HG03045 (cell line): ENCODE measurements at regions not wholly inside any gene's neighbourhood (a gene's known extent, or its start where the extent isn't known, plus 50 kb on each side); places are given as distances from the start of the nearest gene placed in this dataset.
"Not testable (repeated sequence)": the region's sequence is repeated elsewhere in the genome, so short reads cannot be mapped to it uniquely, and the experiment has no call there.

Source experiments
- ATAC-seq: cut with Tn5 transposase; IDR thresholded peaks from one replicate; pipeline ENCODE4 v1.9.1; 2021; ENCODE audit warnings: mild to moderate bottlenecking, moderate library complexity; ENCODE audit not compliant: unreplicated experiment

- no peak for ATAC-seq
Measured at GRCh38 chrX:117843749-117844148, 272.9 kb downstream of the KLHL13 start.

- no peak for ATAC-seq
Measured at GRCh38 chrX:117840645-117841044, 276.0 kb downstream of the KLHL13 start.

GRCh38 chrX:117839544-117839943, 277.1 kb downstream of the KLHL13 start:
- no peak for ATAC-seq

- no peak for ATAC-seq
Measured at GRCh38 chrX:117838581-117839331, 277.9 kb downstream of the KLHL13 start.

GRCh38 chrX:117835034-117835433, 281.6 kb downstream of the KLHL13 start:
- ATAC-seq: no peak

GRCh38 chrX:117834076-117834475, 282.5 kb downstream of the KLHL13 start:
- ATAC-seq: no peak

GRCh38 chrX:117821472-117821871, 295.1 kb downstream of the KLHL13 start:
- ATAC-seq: not testable (repeated sequence)

- ATAC-seq: no peak
Measured at GRCh38 chrX:117808426-117808825, 308.2 kb downstream of the KLHL13 start.

- ATAC-seq: no peak
Measured at GRCh38 chrX:117803463-117803862, 313.1 kb downstream of the KLHL13 start.

- ATAC-seq: no peak
Measured at GRCh38 chrX:117788339-117788738, 328.3 kb downstream of the KLHL13 start.

- no peak for ATAC-seq
Measured at GRCh38 chrX:117771384-117771783, 345.2 kb downstream of the KLHL13 start.

- no peak for ATAC-seq
Measured at GRCh38 chrX:117768861-117769604, 347.6 kb downstream of the KLHL13 start.

GRCh38 chrX:117765211-117765610, 351.4 kb downstream of the KLHL13 start:
- no peak for ATAC-seq

- ATAC-seq: peak; percentile 65
Measured at GRCh38 chrX:117752745-117753144, 363.9 kb downstream of the KLHL13 start.

- ATAC-seq: no peak
Measured at GRCh38 chrX:117751155-117751554, 365.5 kb downstream of the KLHL13 start.

- no peak for ATAC-seq
Measured at GRCh38 chrX:117744958-117745357, 371.7 kb downstream of the KLHL13 start.

GRCh38 chrX:117743469-117744251, 372.9 kb downstream of the KLHL13 start:
- no peak for ATAC-seq

- no peak for ATAC-seq
Measured at GRCh38 chrX:117713411-117713810, 403.2 kb downstream of the KLHL13 start.

- ATAC-seq: no peak
Measured at GRCh38 chrX:117711782-117712181, 404.8 kb downstream of the KLHL13 start.

GRCh38 chrX:117707948-117708743, 408.5 kb downstream of the KLHL13 start:
- no peak for ATAC-seq

GRCh38 chrX:117701050-117701449, 415.6 kb downstream of the KLHL13 start:
- ATAC-seq: no peak
